ENCODE measurements at regions not wholly inside any gene's neighbourhood (a gene's known extent, or its start where the extent isn't known, plus 50 kb on each side); places are given as distances from the start of the nearest gene placed in this dataset.
A peak's percentile ranks its signal among the peaks of the same experiment; 100 is the strongest.

DNA sequence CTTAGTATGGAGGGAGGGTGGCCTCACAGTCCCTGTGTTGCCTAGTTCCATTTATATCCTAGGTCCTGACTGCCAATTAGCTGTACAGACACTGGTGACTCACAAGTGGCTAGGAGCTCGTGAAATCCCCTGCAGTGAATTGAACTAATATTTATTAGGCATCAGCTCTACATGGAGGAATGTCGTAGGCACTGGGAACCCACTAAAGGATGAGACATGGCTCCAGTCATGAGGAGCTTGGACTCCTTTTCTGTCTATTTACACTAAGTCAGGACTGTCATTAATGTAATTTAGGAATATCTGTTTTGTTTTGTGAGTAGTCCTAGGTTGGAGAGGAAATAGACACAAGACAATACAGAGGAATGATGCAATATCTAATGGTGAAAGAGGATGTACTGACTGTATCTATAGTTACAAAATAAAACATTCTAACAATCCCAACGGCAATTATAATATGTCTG, 67.7 kb downstream of the MID1IP1 start:
- WGBS, 2 donors = 25 to 48% methylated on average over 3 of the region's 3 CpGs
- no peak for DNase-seq
- no peaks in the 10 kb centered on the region for H3K9me3 ChIP-seq
- TF ChIP-seq, protein P1, sequence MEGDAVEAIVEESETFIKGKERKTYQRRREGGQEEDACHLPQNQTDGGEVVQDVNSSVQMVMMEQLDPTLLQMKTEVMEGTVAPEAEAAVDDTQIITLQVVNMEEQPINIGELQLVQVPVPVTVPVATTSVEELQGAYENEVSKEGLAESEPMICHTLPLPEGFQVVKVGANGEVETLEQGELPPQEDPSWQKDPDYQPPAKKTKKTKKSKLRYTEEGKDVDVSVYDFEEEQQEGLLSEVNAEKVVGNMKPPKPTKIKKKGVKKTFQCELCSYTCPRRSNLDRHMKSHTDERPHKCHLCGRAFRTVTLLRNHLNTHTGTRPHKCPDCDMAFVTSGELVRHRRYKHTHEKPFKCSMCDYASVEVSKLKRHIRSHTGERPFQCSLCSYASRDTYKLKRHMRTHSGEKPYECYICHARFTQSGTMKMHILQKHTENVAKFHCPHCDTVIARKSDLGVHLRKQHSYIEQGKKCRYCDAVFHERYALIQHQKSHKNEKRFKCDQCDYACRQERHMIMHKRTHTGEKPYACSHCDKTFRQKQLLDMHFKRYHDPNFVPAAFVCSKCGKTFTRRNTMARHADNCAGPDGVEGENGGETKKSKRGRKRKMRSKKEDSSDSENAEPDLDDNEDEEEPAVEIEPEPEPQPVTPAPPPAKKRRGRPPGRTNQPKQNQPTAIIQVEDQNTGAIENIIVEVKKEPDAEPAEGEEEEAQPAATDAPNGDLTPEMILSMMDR (IDR thresholded peaks at IDR 0.05) = no peak
- intact Hi-C loops (cut with DNase I) = loop anchor here in 1 of 10 donors (5.0 kb wide), 1 partner anchor 67 kb away; the partner anchor contains the start of gene MID1IP1
- no peak overlapping the region for H3K4me3 ChIP-seq
- H3K4me1 ChIP-seq = peaks cover 0 to 24% (median 4%) of the 10 kb centered on the region in 9 donors
- H3K27me3 ChIP-seq = peaks cover 0 to 4% (median 0%) of the 10 kb centered on the region in 7 donors
- ATAC-seq = peak; percentile 50 to 93 (median 84)
- peak overlapping the region in 7 of 10 donors; percentile 15 to 77 (median 35) for H3K27ac ChIP-seq
- no peaks in the 10 kb centered on the region for H3K36me3 ChIP-seq

DNA sequence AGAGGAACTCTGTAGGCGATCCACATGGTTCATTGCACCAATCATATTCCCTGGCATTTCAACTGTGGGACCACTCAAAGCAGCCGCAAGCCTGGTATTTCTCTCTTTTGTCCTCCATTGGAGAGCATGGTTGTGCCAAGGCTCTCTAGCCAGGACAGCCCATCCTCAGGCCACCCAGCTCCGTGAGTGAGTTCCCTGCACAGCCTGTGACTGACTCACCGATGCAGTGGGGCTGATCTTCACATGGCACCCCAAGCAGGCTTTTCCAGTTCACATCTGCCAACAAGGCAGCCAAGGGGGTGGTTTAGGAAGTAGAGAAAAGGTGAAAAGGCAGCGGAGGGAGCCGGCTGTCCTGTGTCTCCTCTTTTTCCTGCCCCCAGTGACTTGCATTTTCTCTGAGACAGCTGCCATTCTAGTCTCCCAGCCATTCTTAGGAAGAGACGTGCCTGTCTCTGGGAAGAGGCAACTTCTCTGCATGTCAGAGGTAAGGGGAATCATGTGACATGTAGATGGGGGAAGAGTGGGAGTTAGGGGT, 69.2 kb downstream of the MID1IP1 start:
- TF ChIP-seq, protein P1 (IDR thresholded peaks at IDR 0.05) = no peak
- peaks cover 0 to 19% (median 0%) of the 10 kb centered on the region in 9 donors for H3K4me1 ChIP-seq
- no peak for DNase-seq
- WGBS, 2 donors = 73 to 86% methylated on average over 6 to 7 of the region's 7 CpGs
- no peak overlapping the region for H3K4me3 ChIP-seq
- no peak overlapping the region for H3K27ac ChIP-seq
- no peaks in the 10 kb centered on the region for H3K9me3 ChIP-seq
- ATAC-seq = peak in 3 of 8 donors; percentile 30 to 46 (median 44)
- intact Hi-C loops (cut with DNase I) = no loop called here
- no peaks in the 10 kb centered on the region for H3K36me3 ChIP-seq
- peaks cover 0 to 6% (median 0%) of the 10 kb centered on the region in 7 donors for H3K27me3 ChIP-seq

DNA sequence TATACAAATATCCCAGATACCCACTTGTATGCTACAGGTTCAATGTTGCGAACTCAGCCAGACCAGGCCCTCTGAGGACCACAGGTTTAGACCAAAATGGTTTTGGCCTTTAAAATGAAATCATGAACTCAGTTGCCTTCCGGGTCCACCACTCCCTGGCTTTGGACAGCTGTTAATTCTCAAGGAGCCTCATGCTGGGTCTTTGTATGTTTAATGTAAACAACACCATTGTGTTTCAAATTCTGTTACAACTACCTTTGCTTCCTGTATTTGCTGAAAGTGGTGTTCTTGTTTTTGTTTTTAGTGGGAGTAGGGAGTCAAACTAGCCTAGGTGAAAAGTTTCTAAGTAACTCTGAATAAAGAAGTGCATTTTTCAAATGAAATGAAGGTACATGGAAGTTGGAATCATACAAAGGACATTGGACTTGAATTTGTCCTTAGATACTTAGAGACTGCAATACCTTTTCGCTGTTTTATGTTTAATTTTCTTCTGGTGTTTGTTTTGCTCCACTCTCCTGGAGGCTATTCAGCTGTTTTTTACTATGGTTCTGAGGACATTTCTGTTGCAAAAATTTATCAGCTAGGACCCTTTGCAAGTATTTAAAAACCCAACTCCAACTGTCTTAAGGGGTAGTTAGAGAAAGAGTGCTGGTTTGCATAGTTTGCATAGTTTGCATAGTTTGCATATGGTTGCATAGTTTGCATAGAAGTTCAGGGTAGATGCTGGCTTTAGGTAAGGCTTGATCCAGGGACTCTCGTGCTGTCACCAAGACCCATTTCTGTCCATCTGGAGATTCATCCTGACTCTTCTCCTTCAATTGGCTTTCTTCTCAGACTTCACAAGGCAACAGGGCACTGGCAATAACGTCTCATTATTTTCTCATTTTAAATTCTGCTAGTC, 70.1 kb downstream of the MID1IP1 start:
- peaks cover 0 to 19% (median 0%) of the 10 kb centered on the region in 9 donors for H3K4me1 ChIP-seq
- TF ChIP-seq, protein P1 (IDR thresholded peaks at IDR 0.05) = no peak
- H3K9me3 ChIP-seq = no peaks in the 10 kb centered on the region
- no peaks in the 10 kb centered on the region for H3K36me3 ChIP-seq
- DNase-seq (no peak), ATAC-seq (no peak)
- H3K4me3 ChIP-seq = no peak overlapping the region
- H3K27ac ChIP-seq = no peak overlapping the region
- peaks cover 0 to 6% (median 0%) of the 10 kb centered on the region in 7 donors for H3K27me3 ChIP-seq
- 89 to 92% methylated on average over 5 of the region's 5 CpGs for WGBS, 2 donors
- intact Hi-C loops (cut with DNase I) = no loop called here

DNA sequence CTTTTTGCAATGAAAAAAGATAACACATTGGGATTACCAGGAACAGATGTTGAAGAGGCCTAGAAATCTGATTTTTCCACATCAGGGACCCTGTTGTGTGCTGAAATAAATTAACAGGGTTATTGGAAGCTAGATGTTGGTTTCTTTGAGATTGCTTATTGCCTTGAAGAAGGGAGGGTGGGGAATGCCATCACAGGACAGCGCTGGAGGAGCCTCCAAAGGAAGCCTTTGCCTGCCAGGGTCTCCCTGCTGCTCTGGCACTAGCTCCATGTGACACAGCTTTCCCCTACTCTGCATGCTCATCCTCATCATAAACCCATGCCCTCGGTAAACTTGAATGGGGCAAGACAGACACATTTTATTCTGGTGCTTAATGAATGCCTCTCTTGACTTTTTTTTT, 76.1 kb downstream of the MID1IP1 start:
- H3K36me3 ChIP-seq = no peaks in the 10 kb centered on the region
- WGBS, 2 donors = 96 to 100% methylated on average over 2 of the region's 2 CpGs

More for the DNA sequence above, 76.1 kb downstream of the MID1IP1 start:
- ATAC-seq = no peak
- no peak overlapping the region for H3K27ac ChIP-seq
- no peaks in the 10 kb centered on the region for H3K9me3 ChIP-seq
- TF ChIP-seq, protein P1 (IDR thresholded peaks at IDR 0.05) = no peak
- peaks cover 0 to 12% (median 0%) of the 10 kb centered on the region in 7 donors for H3K27me3 ChIP-seq
- no peak for DNase-seq
- H3K4me1 ChIP-seq = peaks cover 0 to 13% (median 5%) of the 10 kb centered on the region in 9 donors
- intact Hi-C loops (cut with DNase I) = no loop called here
- no peak overlapping the region for H3K4me3 ChIP-seq

Measured in heart right ventricle (tissue), 16 donors.